Colonic mucosa (tissue), 4 donors: ENCODE measurements at regions not wholly inside any gene's neighbourhood (a gene's known extent, or its start where the extent isn't known, plus 50 kb on each side); places are given as distances from the start of the nearest gene placed in this dataset.

Source experiments
- DNase-seq: peaks from one replicate; pipeline ENCODE4 v3.0.0-alpha.2; 2020
- H3K27ac ChIP-seq: fragments of 200-600 bp; one replicate; pipeline ENCODE4 v1.8.0; 2021
- H3K27me3 ChIP-seq: fragments of 200-600 bp; one replicate; pipeline ENCODE4 v1.8.0; 2021
- H3K36me3 ChIP-seq: fragments of 200-600 bp; one replicate; pipeline ENCODE4 v1.8.0; 2021
- H3K4me1 ChIP-seq: fragments of 200-600 bp; one replicate; pipeline ENCODE4 v1.8.0; 2021; ENCODE audit warnings: mild to moderate bottlenecking
- H3K4me3 ChIP-seq: fragments of 200-600 bp; one replicate; pipeline ENCODE4 v1.8.0; 2021
- H3K9ac ChIP-seq, 2 donors: one replicate each; pipeline ENCODE4 v1.7.0; 2013; ENCODE audit warnings: control low read depth in 2 of 2, low read depth in 2 of 2, low read length in 2 of 2
- H3K9me3 ChIP-seq: fragments of 200-600 bp; one replicate; pipeline ENCODE4 v1.8.0; 2021
- intact Hi-C: fragments of 100-400 bp; cut with DNase I; formaldehyde crosslinking; loops from one replicate; pipeline ENCODE4 v1.14.1; 2022
- TF ChIP-seq, protein P1 (sequence below): fragments of 200-600 bp; IDR thresholded peaks from one replicate; pipeline ENCODE4 v1.8.0; 2022; ENCODE audit warnings: antibody characterized with exemption, mild to moderate bottlenecking
- donor health status: healthy.
- donor health status: DM: no; HTN: no; CAD: no.
- donor health status: DM: no; HTN: no; CAD: no.

GRCh38 chr11:113577356-113578032 is 102.3 kb upstream of the DRD2 start:
- intact Hi-C loops: no loop called here
- DNase-seq: no peak
- Histone ChIP-seq H3K27me3 (no peaks in the 10 kb centered on the region), H3K4me3 (no peak overlapping the region), H3K27ac (no peak overlapping the region), H3K4me1 (no peaks in the 10 kb centered on the region), H3K9me3 (no peaks in the 10 kb centered on the region), H3K36me3 (no peaks in the 10 kb centered on the region), H3K9ac (no peak overlapping the region)
- TF ChIP-seq, protein P1, sequence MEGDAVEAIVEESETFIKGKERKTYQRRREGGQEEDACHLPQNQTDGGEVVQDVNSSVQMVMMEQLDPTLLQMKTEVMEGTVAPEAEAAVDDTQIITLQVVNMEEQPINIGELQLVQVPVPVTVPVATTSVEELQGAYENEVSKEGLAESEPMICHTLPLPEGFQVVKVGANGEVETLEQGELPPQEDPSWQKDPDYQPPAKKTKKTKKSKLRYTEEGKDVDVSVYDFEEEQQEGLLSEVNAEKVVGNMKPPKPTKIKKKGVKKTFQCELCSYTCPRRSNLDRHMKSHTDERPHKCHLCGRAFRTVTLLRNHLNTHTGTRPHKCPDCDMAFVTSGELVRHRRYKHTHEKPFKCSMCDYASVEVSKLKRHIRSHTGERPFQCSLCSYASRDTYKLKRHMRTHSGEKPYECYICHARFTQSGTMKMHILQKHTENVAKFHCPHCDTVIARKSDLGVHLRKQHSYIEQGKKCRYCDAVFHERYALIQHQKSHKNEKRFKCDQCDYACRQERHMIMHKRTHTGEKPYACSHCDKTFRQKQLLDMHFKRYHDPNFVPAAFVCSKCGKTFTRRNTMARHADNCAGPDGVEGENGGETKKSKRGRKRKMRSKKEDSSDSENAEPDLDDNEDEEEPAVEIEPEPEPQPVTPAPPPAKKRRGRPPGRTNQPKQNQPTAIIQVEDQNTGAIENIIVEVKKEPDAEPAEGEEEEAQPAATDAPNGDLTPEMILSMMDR: no peak

GRCh38 chr11:113574586-113574985 is 99.4 kb upstream of the DRD2 start:
- TF ChIP-seq, protein P1: no peak
- Histone ChIP-seq H3K4me3 (no peak overlapping the region), H3K36me3 (no peaks in the 10 kb centered on the region), H3K9ac (no peak overlapping the region), H3K27ac (no peak overlapping the region), H3K4me1 (no peaks in the 10 kb centered on the region), H3K9me3 (no peaks in the 10 kb centered on the region), H3K27me3 (no peaks in the 10 kb centered on the region)
- intact Hi-C loops: no loop called here
- no peak for DNase-seq

GRCh38 chr11:113574171-113574570 is 99.0 kb upstream of the DRD2 start:
- no peak for DNase-seq
- no peak overlapping the region for H3K27ac ChIP-seq
- no peaks in the 10 kb centered on the region for H3K27me3 ChIP-seq
- TF ChIP-seq, protein P1: no peak
- H3K9me3 ChIP-seq: no peaks in the 10 kb centered on the region
- no peaks in the 10 kb centered on the region for H3K4me1 ChIP-seq
- intact Hi-C loops: no loop called here
- no peaks in the 10 kb centered on the region for H3K36me3 ChIP-seq
- no peak overlapping the region for H3K9ac ChIP-seq
- H3K4me3 ChIP-seq: no peak overlapping the region

- no peak overlapping the region for H3K27ac ChIP-seq
- H3K4me3 ChIP-seq: no peak overlapping the region
- intact Hi-C loops: no loop called here
- no peak overlapping the region for H3K9ac ChIP-seq
- no peaks in the 10 kb centered on the region for H3K27me3 ChIP-seq
- no peaks in the 10 kb centered on the region for H3K4me1 ChIP-seq
- no peaks in the 10 kb centered on the region for H3K36me3 ChIP-seq
- H3K9me3 ChIP-seq: no peaks in the 10 kb centered on the region
- TF ChIP-seq, protein P1: no peak
- no peak for DNase-seq
Measured at GRCh38 chr11:113572136-113572735, 97.0 kb upstream of the DRD2 start.

GRCh38 chr11:113571531-113571930 is 96.3 kb upstream of the DRD2 start:
- no peak overlapping the region for H3K27ac ChIP-seq
- no peak overlapping the region for H3K4me3 ChIP-seq
- intact Hi-C loops: no loop called here
- H3K4me1 ChIP-seq: no peaks in the 10 kb centered on the region
- TF ChIP-seq, protein P1: no peak
- no peak overlapping the region for H3K9ac ChIP-seq
- no peaks in the 10 kb centered on the region for H3K27me3 ChIP-seq
- H3K9me3 ChIP-seq: no peaks in the 10 kb centered on the region
- DNase-seq: no peak
- no peaks in the 10 kb centered on the region for H3K36me3 ChIP-seq
